ENCODE measurements at regions not wholly inside any gene's neighbourhood (a gene's known extent, or its start where the extent isn't known, plus 50 kb on each side); places are given as distances from the start of the nearest gene placed in this dataset.

DNA sequence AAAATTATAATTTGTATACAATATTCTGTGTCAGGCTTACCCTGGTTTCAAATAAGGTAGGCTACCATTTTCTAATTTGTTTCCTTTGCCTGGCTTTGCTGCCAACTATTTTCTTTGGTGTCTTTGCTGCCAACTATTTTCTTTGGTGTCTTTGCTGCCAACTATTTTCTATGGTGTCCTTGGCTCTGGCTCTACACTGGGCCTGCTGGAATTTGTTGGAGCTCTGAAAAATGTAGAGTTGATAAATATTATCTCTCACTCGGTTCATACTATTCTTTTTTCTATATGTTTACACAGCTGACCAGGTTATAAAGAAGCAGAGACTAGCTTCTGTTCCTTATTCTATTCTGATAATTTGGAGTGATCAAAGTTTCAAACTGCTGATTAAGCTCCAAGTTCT, 768.0 kb upstream of the PHF14 start:
- Histone ChIP-seq H3K36me3 (ENCODE audit: insufficient read depth, low read length) (no peaks in the 10 kb centered on the region), H3K27ac (ENCODE audit: low read depth, low read length) (no peak overlapping the region), H3K9me3 (ENCODE audit: insufficient read depth, low read depth, low read length) (no peaks in the 10 kb centered on the region), H3K79me2 (ENCODE audit: insufficient read depth, low read length) (no peaks in the 10 kb centered on the region), H4K20me1 (ENCODE audit: insufficient read depth, low read length) (no peaks in the 10 kb centered on the region), H3K4me3 (ENCODE audit: insufficient read depth, low read depth, low read length) (no peak overlapping the region), H3K4me1 (ENCODE audit: insufficient read depth, low read length) (no peaks in the 10 kb centered on the region), H3K27me3 (ENCODE audit: insufficient read depth, low read length) (no peaks in the 10 kb centered on the region), H3K9ac (ENCODE audit: low read length) (no peak overlapping the region), H3K4me2 (ENCODE audit: low read length) (no peak overlapping the region), H2AFZ (ENCODE audit: low read depth, low read length) (no peak overlapping the region)
- Mint-ChIP-seq H3K9me3 (ENCODE audit: unreplicated experiment) (peaks cover 2% of the 10 kb centered on the region), H3K27me3 (ENCODE audit: low read depth, unreplicated experiment) (no peaks in the 10 kb centered on the region), H3K27ac (ENCODE audit: unreplicated experiment) (no peak overlapping the region), H3K4me3 (ENCODE audit: unreplicated experiment) (no peak overlapping the region), H3K36me3 (ENCODE audit: low read depth, unreplicated experiment) (no peaks in the 10 kb centered on the region), H3K4me1 (ENCODE audit: low read depth, unreplicated experiment) (no peaks in the 10 kb centered on the region)
- no peak for DNase-seq (ENCODE audit: low read depth)
- TF ChIP-seq EZH2 (IDR thresholded peaks at IDR 0.05; ENCODE audit: insufficient read depth, low read length): no peak
- TF ChIP-seq, protein P1, sequence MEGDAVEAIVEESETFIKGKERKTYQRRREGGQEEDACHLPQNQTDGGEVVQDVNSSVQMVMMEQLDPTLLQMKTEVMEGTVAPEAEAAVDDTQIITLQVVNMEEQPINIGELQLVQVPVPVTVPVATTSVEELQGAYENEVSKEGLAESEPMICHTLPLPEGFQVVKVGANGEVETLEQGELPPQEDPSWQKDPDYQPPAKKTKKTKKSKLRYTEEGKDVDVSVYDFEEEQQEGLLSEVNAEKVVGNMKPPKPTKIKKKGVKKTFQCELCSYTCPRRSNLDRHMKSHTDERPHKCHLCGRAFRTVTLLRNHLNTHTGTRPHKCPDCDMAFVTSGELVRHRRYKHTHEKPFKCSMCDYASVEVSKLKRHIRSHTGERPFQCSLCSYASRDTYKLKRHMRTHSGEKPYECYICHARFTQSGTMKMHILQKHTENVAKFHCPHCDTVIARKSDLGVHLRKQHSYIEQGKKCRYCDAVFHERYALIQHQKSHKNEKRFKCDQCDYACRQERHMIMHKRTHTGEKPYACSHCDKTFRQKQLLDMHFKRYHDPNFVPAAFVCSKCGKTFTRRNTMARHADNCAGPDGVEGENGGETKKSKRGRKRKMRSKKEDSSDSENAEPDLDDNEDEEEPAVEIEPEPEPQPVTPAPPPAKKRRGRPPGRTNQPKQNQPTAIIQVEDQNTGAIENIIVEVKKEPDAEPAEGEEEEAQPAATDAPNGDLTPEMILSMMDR (IDR thresholded peaks at IDR 0.05; ENCODE audit: insufficient read depth, low read depth, low read length): no peak
- no peak for FAIRE-seq

DNA sequence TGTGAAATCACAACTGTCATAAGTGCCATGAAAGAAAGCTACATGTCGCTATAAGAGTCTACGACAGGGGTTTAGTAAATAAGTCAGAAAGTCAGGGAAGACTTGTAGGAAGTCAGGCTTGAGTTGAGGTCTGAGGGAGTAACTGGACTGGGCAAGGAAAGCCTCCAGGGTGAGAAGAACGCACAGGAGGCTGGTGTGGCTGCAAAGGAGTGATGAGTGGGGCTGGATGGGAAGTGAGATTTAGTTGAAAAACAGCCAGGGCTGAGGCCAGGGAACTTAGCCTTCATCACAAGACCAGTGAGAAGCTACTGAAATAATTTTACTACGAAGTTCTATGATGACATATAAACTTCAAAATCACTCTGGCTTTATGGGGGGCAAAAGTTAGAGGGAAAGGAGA, 763.7 kb upstream of the PHF14 start:
- DNase-seq (ENCODE audit: low read depth) (no peak), FAIRE-seq (no peak)
- no peaks in the 10 kb centered on the region for H3K36me3 ChIP-seq (ENCODE audit: insufficient read depth, low read length)
- no peak overlapping the region for H3K4me2 ChIP-seq (ENCODE audit: low read length)
- peaks cover 10% of the 10 kb centered on the region for H3K9me3 Mint-ChIP-seq (ENCODE audit: unreplicated experiment)
- no peak overlapping the region for H3K27ac ChIP-seq (ENCODE audit: low read depth, low read length)
- no peaks in the 10 kb centered on the region for H3K36me3 Mint-ChIP-seq (ENCODE audit: low read depth, unreplicated experiment)
- no peaks in the 10 kb centered on the region for H3K27me3 Mint-ChIP-seq (ENCODE audit: low read depth, unreplicated experiment)
- peaks cover 5% of the 10 kb centered on the region for H3K9me3 ChIP-seq (ENCODE audit: insufficient read depth, low read depth, low read length)
- H3K4me1 Mint-ChIP-seq (ENCODE audit: low read depth, unreplicated experiment): peaks cover 9% of the 10 kb centered on the region
- H3K4me1 ChIP-seq (ENCODE audit: insufficient read depth, low read length): no peaks in the 10 kb centered on the region
- no peak overlapping the region for H3K4me3 Mint-ChIP-seq (ENCODE audit: unreplicated experiment)
- H3K4me3 ChIP-seq (ENCODE audit: insufficient read depth, low read depth, low read length): no peak overlapping the region
- H3K79me2 ChIP-seq (ENCODE audit: insufficient read depth, low read length): no peaks in the 10 kb centered on the region
- TF ChIP-seq, protein P1 (IDR thresholded peaks at IDR 0.05; ENCODE audit: insufficient read depth, low read depth, low read length): no peak
- TF ChIP-seq EZH2 (IDR thresholded peaks at IDR 0.05; ENCODE audit: insufficient read depth, low read length): no peak
- no peak overlapping the region for H3K27ac Mint-ChIP-seq (ENCODE audit: unreplicated experiment)
- H3K9ac ChIP-seq (ENCODE audit: low read length): no peak overlapping the region
- no peak overlapping the region for H2AFZ ChIP-seq (ENCODE audit: low read depth, low read length)
- no peaks in the 10 kb centered on the region for H3K27me3 ChIP-seq (ENCODE audit: insufficient read depth, low read length)
- no peaks in the 10 kb centered on the region for H4K20me1 ChIP-seq (ENCODE audit: insufficient read depth, low read length)

DNA sequence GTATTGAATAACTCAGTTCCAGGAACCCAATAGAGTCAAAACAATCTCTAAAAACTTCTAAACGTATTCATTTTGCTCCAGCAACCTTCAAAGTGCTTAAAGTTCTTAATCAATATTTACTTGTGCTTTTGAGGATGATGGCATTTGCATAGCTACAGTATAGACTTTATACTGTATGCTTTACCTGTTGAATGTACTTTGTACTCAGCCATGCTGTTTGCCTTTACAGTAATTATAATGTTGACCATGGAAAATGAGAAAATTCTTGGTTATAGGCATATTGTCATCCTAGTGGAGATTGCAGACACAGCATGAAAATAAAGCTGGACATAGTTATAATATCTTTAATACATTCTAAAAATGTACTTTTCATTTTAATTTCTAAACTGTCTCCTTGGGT, 762.7 kb upstream of the PHF14 start:
- Mint-ChIP-seq H3K27me3 (ENCODE audit: low read depth, unreplicated experiment) (no peaks in the 10 kb centered on the region), H3K4me1 (ENCODE audit: low read depth, unreplicated experiment) (peaks cover 9% of the 10 kb centered on the region), H3K9me3 (ENCODE audit: unreplicated experiment) (peaks cover 10% of the 10 kb centered on the region), H3K27ac (ENCODE audit: unreplicated experiment) (no peak overlapping the region), H3K4me3 (ENCODE audit: unreplicated experiment) (no peak overlapping the region), H3K36me3 (ENCODE audit: low read depth, unreplicated experiment) (no peaks in the 10 kb centered on the region)
- Histone ChIP-seq H3K4me3 (ENCODE audit: insufficient read depth, low read depth, low read length) (no peak overlapping the region), H3K4me1 (ENCODE audit: insufficient read depth, low read length) (no peaks in the 10 kb centered on the region), H3K27ac (ENCODE audit: low read depth, low read length) (no peak overlapping the region), H3K36me3 (ENCODE audit: insufficient read depth, low read length) (no peaks in the 10 kb centered on the region), H3K9me3 (ENCODE audit: insufficient read depth, low read depth, low read length) (peaks cover 5% of the 10 kb centered on the region), H4K20me1 (ENCODE audit: insufficient read depth, low read length) (no peaks in the 10 kb centered on the region), H3K9ac (ENCODE audit: low read length) (no peak overlapping the region), H3K27me3 (ENCODE audit: insufficient read depth, low read length) (no peaks in the 10 kb centered on the region), H2AFZ (ENCODE audit: low read depth, low read length) (no peak overlapping the region), H3K4me2 (ENCODE audit: low read length) (no peak overlapping the region), H3K79me2 (ENCODE audit: insufficient read depth, low read length) (no peaks in the 10 kb centered on the region)
- DNase-seq (ENCODE audit: low read depth) (no peak), FAIRE-seq (no peak)
- no peak for TF ChIP-seq EZH2 (IDR thresholded peaks at IDR 0.05; ENCODE audit: insufficient read depth, low read length)
- TF ChIP-seq, protein P1 (IDR thresholded peaks at IDR 0.05; ENCODE audit: insufficient read depth, low read depth, low read length): no peak

Measured in astrocyte (in vitro differentiated cells and primary cell).